Heart right ventricle (tissue), 16 donors: ENCODE measurements at regions not wholly inside any gene's neighbourhood (a gene's known extent, or its start where the extent isn't known, plus 50 kb on each side); places are given as distances from the start of the nearest gene placed in this dataset.

Experiments
- ATAC-seq, 8 donors: fragments of 200-7000 bp; cut with Tn5 transposase; one replicate each; pipeline ENCODE4 v1.9.1; 2020; ENCODE audit warnings: mild to moderate bottlenecking in 8 of 8, moderate library complexity in 8 of 8, moderate number of reproducible peaks in 1 of 8
- DNase-seq, 2 donors: peaks; one replicate each; pipeline ENCODE4 v3.0.0-alpha.2; 2020
- H3K27ac ChIP-seq, 10 donors: fragments of 200-600 bp; sonication (generic) in 2 of 10; one replicate each; pipeline versions ENCODE4 v1.5.0 to v1.8.0; 2020 to 2022; ENCODE audit warnings: mild to moderate bottlenecking in 3 of 10
- H3K27me3 ChIP-seq, 7 donors: fragments of 200-600 bp; one replicate each; pipeline ENCODE4 v1.8.0; 2021 to 2022; ENCODE audit warnings: mild to moderate bottlenecking in 2 of 7
- H3K36me3 ChIP-seq, 9 donors: fragments of 200-600 bp; sonication (generic) in 1 of 9; one replicate each; pipeline versions ENCODE4 v1.5.0 to v1.8.0; 2020 to 2022; ENCODE audit warnings: mild to moderate bottlenecking in 2 of 9
- H3K4me1 ChIP-seq, 9 donors: fragments of 200-600 bp; sonication (generic) in 1 of 9; one replicate each; pipeline versions ENCODE4 v1.5.0 to v1.8.0; 2020 to 2022; ENCODE audit warnings: mild to moderate bottlenecking in 4 of 9
- H3K4me3 ChIP-seq, 10 donors: fragments of 200-600 bp; sonication (generic) in 2 of 10; one replicate each; pipeline versions ENCODE4 v1.5.0 to v1.8.0; 2020 to 2022; ENCODE audit warnings: mild to moderate bottlenecking in 7 of 10, moderate library complexity in 2 of 10
- H3K9me3 ChIP-seq, 11 donors: fragments of 200-600 bp in 10 of 11; sonication (generic) in 2 of 11; one replicate each; pipeline versions ENCODE4 v1.5.0 to v1.8.0; 2013 to 2022; ENCODE audit warnings: mild to moderate bottlenecking in 2 of 11, control low read depth in 1 of 11, moderate library complexity in 1 of 11
- WGBS, 2 donors: extraction: QIAGEN DNeasy Blood & Tissue Kit; methylation state at CpG; one replicate each; pipeline ENCODE4 v1.1.7; 2013; ENCODE audit warnings: inconsistent platforms in 1 of 2; 5-methylcytosine and 5-hydroxymethylcytosine counted together
- intact Hi-C, 10 donors: fragments of 100-400 bp; cut with DNase I; formaldehyde crosslinking; loops; one replicate each; pipeline versions ENCODE4 v1.11.1 to v1.14.2; 2022
- TF ChIP-seq, protein P1 (sequence below), 9 donors: fragments of 200-600 bp; sonication (generic) in 2 of 9; IDR thresholded peaks; one replicate each; pipeline versions ENCODE4 v1.5.0 to v1.8.0; 2021 to 2022; ENCODE audit warnings: antibody characterized with exemption in 9 of 9, mild to moderate bottlenecking in 5 of 9, moderate library complexity in 1 of 9
- donor health status: Arrhythmogenic right ventricular cardiomyopathy.
- donor health status: ischemic (EF 13 %, LVEDD 7.1; RV severe dilation, severe dysfunction).
- donor health status: healthy with polysubstance abuse.
- donor health status: DM: no; HTN: yes; CAD: no.
- donor health status: DM: no; HTN: no; CAD: no.
- donor health status: ischemic (EF 25% LVEDD 6.9; RV normal size, moderate dysfunction).
- donor health status: ischemic (EF 25% LVEDD 5.7; RV mildly dilated, moderate dysfunction).
- donor health status: healthy.
- donor health status: DM: yes; HTN: yes; CAD: no.
- donor health status: Ischemic cardiomyopathy.
- donor health status: ischemic (EF 35%, LVEDD 5.7; RV mildly dilated, moderate dysfunction).
- donor health status: nonischemic (EF 11% LVEDD 7.7; RV severe dilation, severe dysfunction).
- donor health status: DM: yes; HTN: yes; CAD: no.
- donor health status: PGD.
- donor health status: ischemic (EF 29% LVEDD 5.4; RV normal size, mild dysfunction).
- donor health status: nonischemic (EF 23%, LVEDD 6.1; RV moderate dilation, normal function).

DNA sequence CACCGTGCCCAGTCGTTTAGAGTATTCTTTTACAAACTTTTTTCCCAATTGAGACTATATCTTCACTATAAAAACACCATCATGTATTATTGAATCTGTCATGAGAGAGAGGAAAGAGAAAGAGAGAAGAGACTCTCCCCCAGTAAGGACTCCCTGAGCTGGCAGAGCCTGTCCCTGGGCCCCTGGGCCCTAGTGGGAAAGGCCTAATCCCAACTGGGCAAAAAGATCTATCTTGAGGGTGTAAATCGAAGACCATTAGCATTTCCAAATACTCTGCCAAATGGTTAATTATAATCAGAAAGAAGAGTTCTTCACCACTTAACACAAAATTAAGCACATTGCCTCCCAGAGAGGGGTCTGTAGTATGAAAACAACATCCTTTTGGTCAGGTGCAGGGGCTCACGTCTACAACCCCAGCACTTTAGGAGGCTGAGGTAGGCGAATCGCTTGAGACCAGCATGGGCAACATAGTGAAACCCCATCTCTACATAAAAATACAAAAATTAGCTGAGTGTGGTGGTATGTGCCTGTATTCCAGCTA lies 108.2 kb downstream of the SKIDA1 start:
- no peaks in the 10 kb centered on the region for H3K36me3 ChIP-seq
- no peak overlapping the region for H3K4me3 ChIP-seq
- intact Hi-C loops: no loop called here
- ATAC-seq (no peak), DNase-seq (no peak)
- H3K27ac ChIP-seq: no peak overlapping the region
- TF ChIP-seq, protein P1, sequence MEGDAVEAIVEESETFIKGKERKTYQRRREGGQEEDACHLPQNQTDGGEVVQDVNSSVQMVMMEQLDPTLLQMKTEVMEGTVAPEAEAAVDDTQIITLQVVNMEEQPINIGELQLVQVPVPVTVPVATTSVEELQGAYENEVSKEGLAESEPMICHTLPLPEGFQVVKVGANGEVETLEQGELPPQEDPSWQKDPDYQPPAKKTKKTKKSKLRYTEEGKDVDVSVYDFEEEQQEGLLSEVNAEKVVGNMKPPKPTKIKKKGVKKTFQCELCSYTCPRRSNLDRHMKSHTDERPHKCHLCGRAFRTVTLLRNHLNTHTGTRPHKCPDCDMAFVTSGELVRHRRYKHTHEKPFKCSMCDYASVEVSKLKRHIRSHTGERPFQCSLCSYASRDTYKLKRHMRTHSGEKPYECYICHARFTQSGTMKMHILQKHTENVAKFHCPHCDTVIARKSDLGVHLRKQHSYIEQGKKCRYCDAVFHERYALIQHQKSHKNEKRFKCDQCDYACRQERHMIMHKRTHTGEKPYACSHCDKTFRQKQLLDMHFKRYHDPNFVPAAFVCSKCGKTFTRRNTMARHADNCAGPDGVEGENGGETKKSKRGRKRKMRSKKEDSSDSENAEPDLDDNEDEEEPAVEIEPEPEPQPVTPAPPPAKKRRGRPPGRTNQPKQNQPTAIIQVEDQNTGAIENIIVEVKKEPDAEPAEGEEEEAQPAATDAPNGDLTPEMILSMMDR (IDR thresholded peaks at IDR 0.05): no peak
- no peaks in the 10 kb centered on the region for H3K4me1 ChIP-seq
- 84 to 88% methylated on average over 6 of the region's 6 CpGs for WGBS, 2 donors
- H3K9me3 ChIP-seq: no peaks in the 10 kb centered on the region
- no peaks in the 10 kb centered on the region for H3K27me3 ChIP-seq

DNA sequence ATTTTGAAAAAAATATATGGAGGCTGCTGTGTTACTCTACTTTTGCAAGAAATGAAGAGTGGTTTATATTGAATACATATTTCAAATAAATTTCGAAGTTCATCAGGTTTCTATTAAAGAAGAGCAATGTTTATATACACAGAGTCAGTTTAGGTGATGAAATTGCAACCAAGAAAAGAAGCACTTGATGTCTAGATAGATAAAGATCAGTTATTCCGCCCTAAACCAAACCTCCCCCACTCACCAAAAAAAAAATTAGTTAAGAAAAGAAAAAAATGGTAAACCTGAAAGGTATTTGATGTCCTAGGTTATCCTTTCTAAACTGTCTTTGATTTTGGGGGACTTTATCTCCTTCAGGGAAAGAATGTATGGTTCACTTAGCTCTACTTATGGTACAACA lies 111.8 kb downstream of the SKIDA1 start:
- no peaks in the 10 kb centered on the region for H3K9me3 ChIP-seq
- DNase-seq: no peak
- no peaks in the 10 kb centered on the region for H3K27me3 ChIP-seq
- no peaks in the 10 kb centered on the region for H3K4me1 ChIP-seq
- no peak overlapping the region for H3K4me3 ChIP-seq
- ATAC-seq: no peak
- no peak overlapping the region for H3K27ac ChIP-seq
- 78 to 91% methylated on average over 2 of the region's 2 CpGs for WGBS, 2 donors
- no peaks in the 10 kb centered on the region for H3K36me3 ChIP-seq
- intact Hi-C loops: no loop called here
- TF ChIP-seq, protein P1 (IDR thresholded peaks at IDR 0.05): no peak

DNA sequence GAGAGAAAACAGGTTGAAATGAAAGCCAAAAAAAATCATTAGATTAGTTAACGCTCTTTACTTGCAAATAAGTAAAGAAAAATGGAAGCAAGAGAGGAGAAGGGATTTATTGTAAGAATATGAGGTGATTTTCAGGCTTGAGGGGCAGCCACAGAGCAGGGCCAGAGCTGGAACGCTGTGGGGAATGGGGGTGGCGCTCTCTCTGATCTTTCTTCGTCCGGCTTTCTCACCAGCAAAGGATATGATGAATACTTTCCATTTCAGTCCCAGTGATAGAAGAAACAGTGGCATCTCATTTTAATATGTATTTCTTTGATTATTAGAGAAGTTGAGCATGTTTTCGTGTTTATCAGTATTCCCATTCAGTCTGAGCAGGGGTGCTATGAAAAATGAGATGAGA lies 112.2 kb downstream of the SKIDA1 start:
- intact Hi-C loops: no loop called here
- Histone ChIP-seq H3K4me1 (no peaks in the 10 kb centered on the region), H3K4me3 (no peak overlapping the region), H3K9me3 (no peaks in the 10 kb centered on the region), H3K36me3 (no peaks in the 10 kb centered on the region), H3K27me3 (no peaks in the 10 kb centered on the region), H3K27ac (no peak overlapping the region)
- TF ChIP-seq, protein P1 (IDR thresholded peaks at IDR 0.05): no peak
- no peak for ATAC-seq
- no peak for DNase-seq
- 79 to 85% methylated on average over 6 of the region's 6 CpGs for WGBS, 2 donors

DNA sequence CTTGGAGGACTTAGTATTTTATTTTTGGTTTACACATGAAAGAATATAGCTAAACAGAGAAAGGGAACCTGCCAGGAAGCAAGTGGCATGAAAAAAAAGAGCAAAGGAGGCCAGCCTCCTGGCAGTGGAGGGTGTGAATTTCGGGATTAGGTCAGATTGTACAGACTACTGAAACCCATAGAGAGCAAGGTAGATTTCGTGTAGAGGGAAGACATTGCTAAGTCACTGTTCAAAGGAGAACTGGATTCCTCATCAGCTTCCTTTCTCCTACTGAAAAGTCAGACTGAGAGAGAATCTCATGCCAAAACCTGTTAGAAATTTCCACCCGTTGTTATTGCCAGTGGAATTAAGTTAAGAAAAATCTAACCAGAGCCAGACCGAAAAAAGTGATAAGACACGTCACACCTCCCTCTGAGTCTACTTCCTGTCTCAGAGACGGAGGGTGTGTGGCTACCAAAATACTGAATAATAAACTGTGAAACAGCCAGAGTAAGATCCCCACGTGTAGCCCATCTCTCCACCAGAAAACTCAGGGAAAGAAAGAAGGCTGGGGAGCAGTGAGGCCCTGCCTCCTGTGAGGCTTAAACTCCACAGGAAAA lies 118.8 kb downstream of the SKIDA1 start:
- ATAC-seq: peak in 2 of 8 donors; percentile 42 to 60
- no peaks in the 10 kb centered on the region for H3K36me3 ChIP-seq
- DNase-seq: peak in 1 of 2 donors; percentile 8
- H3K4me1 ChIP-seq: peaks cover 0 to 15% (median 5%) of the 10 kb centered on the region in 9 donors
- peaks cover 0 to 17% (median 0%) of the 10 kb centered on the region in 11 donors for H3K9me3 ChIP-seq
- TF ChIP-seq, protein P1 (IDR thresholded peaks at IDR 0.05): no peak
- WGBS, 2 donors: 52 to 65% methylated on average over 7 of the region's 7 CpGs
- no peak overlapping the region for H3K27ac ChIP-seq
- intact Hi-C loops: no loop called here
- H3K4me3 ChIP-seq: no peak overlapping the region
- H3K27me3 ChIP-seq: no peaks in the 10 kb centered on the region
